SU-DHL-6 (cell line): ENCODE measurements at regions not wholly inside any gene's neighbourhood (a gene's known extent, or its start where the extent isn't known, plus 50 kb on each side); places are given as distances from the start of the nearest gene placed in this dataset.

Experiments
- H2AFZ ChIP-seq: fragments of 200-600 bp; sonication (generic); 2 replicates; pipeline ENCODE4 v1.6.1; 2014; ENCODE audit warnings: low read depth, mild to moderate bottlenecking, moderate library complexity, mixed read lengths, antibody characterized with exemption, low read length; ENCODE audit not compliant: severe bottlenecking
- H3F3A ChIP-seq: fragments of 200-600 bp; shearing (Covaris generic); 2 replicates; pipeline ENCODE4 v1.6.0; 2016; ENCODE audit warnings: antibody characterized with exemption, mild to moderate bottlenecking; ENCODE audit not compliant: insufficient read depth
- H3K27ac ChIP-seq: fragments of 200-600 bp; sonication (generic); 2 replicates; pipeline ENCODE4 v1.5.1; 2016; ENCODE audit warnings: low read depth, mild to moderate bottlenecking, low read length, moderate library complexity, mixed read lengths
- H3K27me3 ChIP-seq: fragments of 200-600 bp; sonication (generic), shearing (Covaris generic); 2 replicates; pipeline ENCODE4 v1.6.0; 2014; ENCODE audit warnings: mild to moderate bottlenecking, low read length
- H3K36me3 ChIP-seq: fragments of 200-600 bp; sonication (generic); 2 replicates; pipeline ENCODE4 v1.6.1; 2014; ENCODE audit warnings: mild to moderate bottlenecking, low read length, mixed read lengths
- H3K4me2 ChIP-seq: fragments of 300-600, 200-600 bp; shearing (Covaris generic), sonication (generic); 2 replicates; pipeline ENCODE4 v1.6.0; 2014; ENCODE audit warnings: low read length, low read depth, mild to moderate bottlenecking; ENCODE audit not compliant: poor library complexity, severe bottlenecking
- H3K4me3 ChIP-seq: fragments of 200-600 bp; sonication (generic); 2 replicates; pipeline ENCODE4 v1.5.1; 2014; ENCODE audit warnings: antibody characterized with exemption, low read length, mild to moderate bottlenecking, mixed read lengths; ENCODE audit not compliant: insufficient read depth, poor library complexity, severe bottlenecking
- H3K79me2 ChIP-seq: fragments of 200-600 bp; sonication (generic); 2 replicates; pipeline ENCODE4 v1.6.1; 2014; ENCODE audit warnings: mild to moderate bottlenecking, low read length, moderate library complexity; ENCODE audit not compliant: insufficient read depth
- H3K9ac ChIP-seq: fragments of 200-600 bp; sonication (generic); 2 replicates; pipeline ENCODE4 v1.7.0; 2014; ENCODE audit warnings: mild to moderate bottlenecking, low read length
- H3K9me2 ChIP-seq: fragments of 200-600 bp; sonication (generic); replicated peaks from 2 replicates; pipeline ENCODE4 v1.6.1; 2014; ENCODE audit warnings: low read length; ENCODE audit not compliant: insufficient read depth
- H3K9me3 ChIP-seq: fragments of 200-600 bp; sonication (generic); 2 replicates; pipeline ENCODE4 v1.6.1; 2014; ENCODE audit warnings: low read length, mixed read lengths; ENCODE audit not compliant: insufficient read depth
- H4K20me1 ChIP-seq: fragments of 200-600 bp; sonication (generic); 2 replicates; pipeline ENCODE4 v1.6.1; 2014; ENCODE audit warnings: low read depth, mild to moderate bottlenecking, antibody characterized with exemption, low read length, moderate library complexity, mixed read lengths
- EZH2phosphoT487 ChIP-seq: fragments of 200-600 bp; sonication (generic), shearing (Covaris generic); conservative IDR thresholded peaks from 2 replicates; pipeline ENCODE4 v1.6.1; 2018; ENCODE audit warnings: mild to moderate bottlenecking, antibody characterized with exemption, low read length, moderate library complexity, mixed read lengths
- TF ChIP-seq, protein P1 (sequence below): fragments of 200-600 bp; sonication (generic); IDR thresholded peaks from one replicate; pipeline ENCODE4 v1.5.1; 2017; ENCODE audit warnings: antibody characterized with exemption, mild to moderate bottlenecking, low read length, moderate library complexity; ENCODE audit not compliant: insufficient read depth, poor library complexity, severe bottlenecking

DNA sequence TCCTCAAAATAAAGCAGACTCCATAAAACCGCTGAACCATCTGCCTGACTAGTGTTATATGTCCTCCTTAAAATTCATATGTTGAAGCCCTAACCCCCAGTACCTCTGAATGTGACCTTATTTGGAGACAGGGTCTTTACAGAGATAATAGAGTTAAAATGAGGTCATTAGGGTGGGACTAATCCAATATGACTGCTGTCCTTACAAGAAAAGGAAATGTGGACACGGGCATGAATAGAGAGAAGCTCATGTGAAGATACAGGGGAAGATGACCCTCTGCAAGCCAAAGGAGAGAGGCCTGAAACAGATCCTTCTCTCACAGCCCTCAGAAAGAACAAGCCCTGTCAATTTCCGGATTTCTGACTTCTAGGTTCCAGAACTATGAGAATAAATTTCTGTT lies 82.0 kb upstream of the KLHL13 start:
- Histone ChIP-seq H4K20me1 (no peaks in the 10 kb centered on the region), H3K27ac (no peak overlapping the region), H2AFZ (no peak overlapping the region), H3F3A (no peaks in the 10 kb centered on the region), H3K27me3 (no peaks in the 10 kb centered on the region), H3K9me3 (no peaks in the 10 kb centered on the region), H3K79me2 (no peaks in the 10 kb centered on the region), H3K9me2 (no peaks in the 10 kb centered on the region), H3K4me2 (no peak overlapping the region), H3K4me3 (no peak overlapping the region), H3K36me3 (no peaks in the 10 kb centered on the region), H3K9ac (no peak overlapping the region)
- TF ChIP-seq, protein P1, sequence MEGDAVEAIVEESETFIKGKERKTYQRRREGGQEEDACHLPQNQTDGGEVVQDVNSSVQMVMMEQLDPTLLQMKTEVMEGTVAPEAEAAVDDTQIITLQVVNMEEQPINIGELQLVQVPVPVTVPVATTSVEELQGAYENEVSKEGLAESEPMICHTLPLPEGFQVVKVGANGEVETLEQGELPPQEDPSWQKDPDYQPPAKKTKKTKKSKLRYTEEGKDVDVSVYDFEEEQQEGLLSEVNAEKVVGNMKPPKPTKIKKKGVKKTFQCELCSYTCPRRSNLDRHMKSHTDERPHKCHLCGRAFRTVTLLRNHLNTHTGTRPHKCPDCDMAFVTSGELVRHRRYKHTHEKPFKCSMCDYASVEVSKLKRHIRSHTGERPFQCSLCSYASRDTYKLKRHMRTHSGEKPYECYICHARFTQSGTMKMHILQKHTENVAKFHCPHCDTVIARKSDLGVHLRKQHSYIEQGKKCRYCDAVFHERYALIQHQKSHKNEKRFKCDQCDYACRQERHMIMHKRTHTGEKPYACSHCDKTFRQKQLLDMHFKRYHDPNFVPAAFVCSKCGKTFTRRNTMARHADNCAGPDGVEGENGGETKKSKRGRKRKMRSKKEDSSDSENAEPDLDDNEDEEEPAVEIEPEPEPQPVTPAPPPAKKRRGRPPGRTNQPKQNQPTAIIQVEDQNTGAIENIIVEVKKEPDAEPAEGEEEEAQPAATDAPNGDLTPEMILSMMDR: no peak
- no peak for TF ChIP-seq EZH2phosphoT487

DNA sequence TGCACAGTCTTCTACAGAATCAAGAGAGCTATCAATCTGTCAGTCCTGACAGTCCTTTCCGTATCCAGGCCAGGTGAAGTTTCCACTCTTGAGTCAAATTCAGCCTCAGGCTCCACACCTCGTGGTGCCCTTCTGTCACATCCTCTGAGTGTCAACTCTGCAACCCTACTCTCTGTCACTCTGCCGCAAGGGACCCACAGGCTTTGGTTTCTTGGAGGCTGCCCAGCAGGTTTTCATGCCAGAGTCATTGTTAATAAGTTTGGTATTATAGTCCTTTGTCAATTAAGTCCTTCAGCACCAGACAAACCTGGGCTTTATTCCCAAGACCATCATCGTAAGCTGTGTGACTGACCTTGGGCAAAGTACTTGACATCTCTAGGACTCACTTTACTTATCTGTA lies 83.4 kb upstream of the KLHL13 start:
- no peaks in the 10 kb centered on the region for H4K20me1 ChIP-seq
- no peaks in the 10 kb centered on the region for H3K9me2 ChIP-seq
- no peak overlapping the region for H3K4me3 ChIP-seq
- no peaks in the 10 kb centered on the region for H3K27me3 ChIP-seq
- no peaks in the 10 kb centered on the region for H3K36me3 ChIP-seq
- H2AFZ ChIP-seq: no peak overlapping the region
- no peak overlapping the region for H3K9ac ChIP-seq
- no peak for TF ChIP-seq EZH2phosphoT487
- TF ChIP-seq, protein P1: no peak
- no peaks in the 10 kb centered on the region for H3K79me2 ChIP-seq
- no peaks in the 10 kb centered on the region for H3F3A ChIP-seq
- H3K27ac ChIP-seq: no peak overlapping the region
- H3K4me2 ChIP-seq: no peak overlapping the region
- no peaks in the 10 kb centered on the region for H3K9me3 ChIP-seq

DNA sequence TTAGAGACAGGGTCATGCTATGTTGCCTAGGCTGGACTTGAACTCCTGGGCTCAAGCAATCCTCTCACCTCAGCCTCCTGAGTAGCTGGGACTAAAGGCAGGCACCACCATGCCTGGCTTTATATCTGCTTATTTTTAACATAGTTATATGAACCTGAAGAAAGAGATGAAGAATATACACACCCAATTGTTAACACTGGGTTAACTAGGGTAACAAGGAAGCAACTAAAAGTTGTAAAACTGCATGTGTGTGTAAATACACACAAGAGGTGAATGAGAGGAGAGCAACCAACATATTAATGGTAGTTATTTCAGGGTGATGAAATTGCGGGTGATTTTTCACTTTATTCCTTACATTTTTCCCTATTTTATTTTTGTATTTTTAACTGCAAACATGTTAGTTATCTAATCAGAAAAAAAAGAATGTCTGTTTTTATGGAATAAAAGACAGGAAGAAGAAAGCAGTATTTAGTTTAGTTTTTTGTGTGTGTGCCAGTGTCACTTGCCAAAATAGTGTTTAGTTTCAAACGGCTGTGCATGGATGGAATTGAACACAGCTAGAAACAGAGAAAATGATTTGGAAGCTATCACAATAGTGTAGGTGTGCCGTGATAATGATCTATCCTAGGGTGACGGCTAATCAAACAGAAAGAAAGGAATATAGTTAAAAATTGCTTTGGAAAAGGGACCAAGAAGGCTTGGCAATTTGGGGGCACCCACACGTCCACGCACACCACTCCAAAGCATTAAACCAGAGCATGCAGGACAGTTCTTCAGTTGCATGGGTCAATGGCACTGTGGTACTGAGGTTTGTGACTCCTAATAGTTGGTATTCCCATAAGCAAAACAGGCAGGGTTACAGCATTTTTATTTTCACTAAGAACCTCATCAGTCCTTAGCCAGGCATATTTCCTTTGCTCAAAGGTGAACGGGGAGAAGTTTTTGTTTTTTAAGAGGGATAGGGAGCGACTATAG lies 89.1 kb upstream of the KLHL13 start:
- Histone ChIP-seq H3K79me2 (no peaks in the 10 kb centered on the region), H3F3A (no peaks in the 10 kb centered on the region), H3K27me3 (no peaks in the 10 kb centered on the region), H3K4me2 (no peak overlapping the region), H3K4me3 (no peak overlapping the region), H3K9me2 (no peaks in the 10 kb centered on the region), H4K20me1 (no peaks in the 10 kb centered on the region), H3K27ac (no peak overlapping the region), H3K9me3 (no peaks in the 10 kb centered on the region), H3K36me3 (no peaks in the 10 kb centered on the region), H3K9ac (no peak overlapping the region), H2AFZ (no peak overlapping the region)
- TF ChIP-seq, protein P1: no peak
- no peak for TF ChIP-seq EZH2phosphoT487
